Ishikawa (cell line): ENCODE measurements at regions not wholly inside any gene's neighbourhood (a gene's known extent, or its start where the extent isn't known, plus 50 kb on each side); places are given as distances from the start of the nearest gene placed in this dataset.

Experiments
- CEBPB ChIP-seq: IDR thresholded peaks from 2 replicates; pipeline ENCODE4 v1.6.1; 2012
- CREB1 ChIP-seq: IDR thresholded peaks from 2 replicates; pipeline ENCODE4 v1.6.1; 2012; ENCODE audit warnings: low read depth
- EGR1 ChIP-seq: IDR thresholded peaks from 2 replicates; pipeline ENCODE4 v1.6.1; 2012
- EP300 ChIP-seq: IDR thresholded peaks from 2 replicates; pipeline ENCODE4 v1.6.1; 2012; ENCODE audit warnings: borderline replicate concordance
- FOXM1 ChIP-seq: IDR thresholded peaks from 2 replicates; pipeline ENCODE4 v1.6.1; 2012; ENCODE audit warnings: low read depth, borderline replicate concordance
- MAX ChIP-seq: IDR thresholded peaks from 2 replicates; pipeline ENCODE4 v1.6.1; 2012
- RAD21 ChIP-seq: IDR thresholded peaks from 2 replicates; pipeline ENCODE4 v1.6.1; 2012; ENCODE audit warnings: low read depth
- REST ChIP-seq: IDR thresholded peaks from 2 replicates; pipeline ENCODE4 v1.6.1; 2012; ENCODE audit warnings: low read depth, mild to moderate bottlenecking
- TAF1 ChIP-seq: IDR thresholded peaks from 2 replicates; pipeline ENCODE4 v1.6.1; 2012; ENCODE audit warnings: low read depth, mild to moderate bottlenecking
- TEAD4 ChIP-seq: IDR thresholded peaks from 2 replicates; pipeline ENCODE4 v1.6.1; 2012
- YY1 ChIP-seq: IDR thresholded peaks from 2 replicates; pipeline ENCODE4 v1.6.1; 2012; ENCODE audit warnings: low read depth
- ZBTB7A ChIP-seq: IDR thresholded peaks from 2 replicates; pipeline ENCODE4 v1.6.1; 2012; ENCODE audit warnings: low read depth
- TF ChIP-seq, protein P1 (sequence below): IDR thresholded peaks from 2 replicates; pipeline ENCODE4 v1.6.1; 2012

DNA sequence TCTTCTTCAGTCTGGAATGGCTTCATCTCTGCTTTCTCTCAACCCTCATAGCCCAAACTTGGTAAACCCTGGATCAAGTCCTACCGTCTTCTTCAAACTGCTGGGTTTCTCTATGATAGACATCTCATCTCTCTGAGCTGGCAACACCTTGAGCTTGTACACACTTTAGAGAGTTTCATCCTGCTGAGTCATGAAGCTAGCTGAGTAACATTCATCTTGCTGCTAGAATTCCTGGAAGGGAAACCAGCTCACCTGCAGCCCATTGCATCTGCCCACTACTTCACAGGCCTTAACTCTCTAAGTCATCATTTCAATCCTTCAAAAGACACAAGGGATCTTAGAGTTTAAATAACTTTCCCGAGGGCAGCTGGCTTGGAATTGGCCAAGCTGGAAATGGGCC, 175.5 kb upstream of the RORA start:
- TF ChIP-seq EP300 (no peak), TAF1 (no peak), REST (no peak), FOXM1 (no peak), CEBPB (no peak), EGR1 (no peak), YY1 (no peak), MAX (no peak), TEAD4 (no peak), RAD21 (no peak), CREB1 (no peak), ZBTB7A (no peak)
- TF ChIP-seq, protein P1, sequence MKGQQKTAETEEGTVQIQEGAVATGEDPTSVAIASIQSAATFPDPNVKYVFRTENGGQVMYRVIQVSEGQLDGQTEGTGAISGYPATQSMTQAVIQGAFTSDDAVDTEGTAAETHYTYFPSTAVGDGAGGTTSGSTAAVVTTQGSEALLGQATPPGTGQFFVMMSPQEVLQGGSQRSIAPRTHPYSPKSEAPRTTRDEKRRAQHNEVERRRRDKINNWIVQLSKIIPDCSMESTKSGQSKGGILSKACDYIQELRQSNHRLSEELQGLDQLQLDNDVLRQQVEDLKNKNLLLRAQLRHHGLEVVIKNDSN = no peak
